CD14-positive monocyte (primary cell): ENCODE measurements at regions not wholly inside any gene's neighbourhood (a gene's known extent, or its start where the extent isn't known, plus 50 kb on each side); places are given as distances from the start of the nearest gene placed in this dataset.

Experiments
- DNase-seq, 3 donors: peaks; one replicate each; pipeline ENCODE4 v3.0.0-alpha.2; 2011 to 2022
- H2AFZ ChIP-seq: 2 replicates; pipeline ENCODE4 v1.6.0; 2012; ENCODE audit warnings: mild to moderate bottlenecking, low read depth, low read length, inconsistent platforms; ENCODE audit not compliant: insufficient read depth, poor library complexity, severe bottlenecking
- H3K27ac ChIP-seq, 2 donors: 1 replicate in 1 of 2; 2 replicates in 1 of 2; pipeline ENCODE4 v1.5.1; 2012 to 2013; ENCODE audit warnings: low read length in 2 of 2, control low read depth in 1 of 2, inconsistent platforms in 1 of 2, low read depth in 1 of 2, mild to moderate bottlenecking in 1 of 2
- H3K27me3 ChIP-seq, 2 donors: one replicate each; pipeline versions ENCODE4 v1.6.0 to v1.6.1; 2011 to 2013; ENCODE audit warnings: low read length in 2 of 2; ENCODE audit not compliant: control insufficient read depth in 2 of 2, insufficient read depth in 2 of 2
- H3K36me3 ChIP-seq, 2 donors: replicated peaks in 1 of 2; 1 replicate in 1 of 2; 2 replicates in 1 of 2; pipeline versions ENCODE4 v1.5.1 to v1.6.1; 2012 to 2013; ENCODE audit warnings: low read length in 2 of 2, control low read depth in 1 of 2, inconsistent platforms in 1 of 2, mild to moderate bottlenecking in 1 of 2; ENCODE audit not compliant: insufficient read depth in 2 of 2, control insufficient read depth in 1 of 2
- H3K4me1 ChIP-seq, 2 donors: 1 replicate in 1 of 2; 2 replicates in 1 of 2; pipeline versions ENCODE4 v1.5.1 to v1.6.1; 2012 to 2013; ENCODE audit warnings: low read length in 2 of 2, control low read depth in 1 of 2, inconsistent platforms in 1 of 2, mild to moderate bottlenecking in 1 of 2, moderate library complexity in 1 of 2; ENCODE audit not compliant: insufficient read depth in 2 of 2, control insufficient read depth in 1 of 2
- H3K4me2 ChIP-seq: replicated peaks from 2 replicates; pipeline ENCODE3; 2012; ENCODE audit warnings: low read length, moderate library complexity, mild to moderate bottlenecking; ENCODE audit not compliant: poor library complexity, severe bottlenecking; ENCODE audit errors: extremely low read depth
- H3K4me3 ChIP-seq, 3 experiments: fragments of 200-600 bp in 1 of 3; sonication (generic) in 1 of 3; replicated peaks in 1 of 3; 1 replicate in 2 of 3; 2 replicates in 1 of 3; pipeline ENCODE4 v1.5.1; 2011 to 2013; ENCODE audit warnings: low read length in 3 of 3, mild to moderate bottlenecking in 3 of 3, control low read depth in 2 of 3, low read depth in 2 of 3, inconsistent platforms in 1 of 3, moderate library complexity in 1 of 3
- H3K79me2 ChIP-seq: 2 replicates; pipeline ENCODE4 v1.6.0; 2012; ENCODE audit warnings: mild to moderate bottlenecking, control low read depth, inconsistent platforms, low read length, moderate library complexity; ENCODE audit not compliant: insufficient read depth
- H3K9ac ChIP-seq: 2 replicates; pipeline ENCODE4 v1.6.0; 2017; ENCODE audit warnings: low read length, mild to moderate bottlenecking; ENCODE audit not compliant: insufficient read depth, poor library complexity, severe bottlenecking
- H3K9me3 ChIP-seq, 2 donors: replicated peaks in 1 of 2; 1 replicate in 1 of 2; 2 replicates in 1 of 2; pipeline versions ENCODE4 v1.5.1 to v1.6.1; 2012 to 2013; ENCODE audit warnings: low read length in 2 of 2, control low read depth in 1 of 2; ENCODE audit not compliant: control insufficient read depth in 1 of 2, insufficient read depth in 1 of 2
- H4K20me1 ChIP-seq: 2 replicates; pipeline ENCODE4 v1.6.0; 2012; ENCODE audit warnings: mild to moderate bottlenecking, low read length, control low read depth, moderate library complexity; ENCODE audit not compliant: insufficient read depth
- H3K27ac Mint-ChIP-seq, 7 donors: one replicate each; pipeline ENCODE4 v1.8.0; 2020; ENCODE audit warnings: mild to moderate bottlenecking in 7 of 7, mixed read lengths in 7 of 7, moderate library complexity in 6 of 7, inconsistent platforms in 2 of 7
- H3K27me3 Mint-ChIP-seq, 3 donors: one replicate each; pipeline ENCODE4 v1.8.0; 2021 to 2022; ENCODE audit warnings: low read depth in 3 of 3, mild to moderate bottlenecking in 3 of 3, mixed read lengths in 3 of 3, moderate library complexity in 3 of 3, inconsistent platforms in 1 of 3
- H3K36me3 Mint-ChIP-seq, 2 donors: one replicate each; pipeline ENCODE4 v1.8.0; 2020; ENCODE audit warnings: mixed read lengths in 2 of 2, inconsistent platforms in 1 of 2, mild to moderate bottlenecking in 1 of 2
- H3K4me1 Mint-ChIP-seq: one replicate; pipeline ENCODE4 v1.8.0; 2020; ENCODE audit warnings: mild to moderate bottlenecking, mixed read lengths
- H3K4me3 Mint-ChIP-seq, 2 donors: one replicate each; pipeline ENCODE4 v1.8.0; 2020; ENCODE audit warnings: mild to moderate bottlenecking in 2 of 2, mixed read lengths in 2 of 2, moderate library complexity in 1 of 2
- H3K9me3 Mint-ChIP-seq, 7 donors: one replicate each; pipeline ENCODE4 v1.8.0; 2020 to 2022; ENCODE audit warnings: mixed read lengths in 7 of 7, mild to moderate bottlenecking in 6 of 7, moderate library complexity in 6 of 7, inconsistent platforms in 2 of 7
- WGBS: methylation state at CpG from one replicate; pipeline ENCODE4 v1.1.5; 2013; ENCODE audit warnings: missing lambda C conversion rate; ENCODE audit not compliant: insufficient coverage; 5-methylcytosine and 5-hydroxymethylcytosine counted together
- intact Hi-C, 2 donors: fragments of 100-400 bp; cut with micrococcal nuclease; formaldehyde crosslinking; loops; one replicate each; pipeline versions ENCODE4 v1.15.0 to v1.15.1; 2023
- TF ChIP-seq, protein P1 (sequence below): fragments of 200-600 bp; IDR thresholded peaks from one replicate; pipeline ENCODE4 v1.8.0; 2022; ENCODE audit warnings: antibody characterized with exemption, mild to moderate bottlenecking

GRCh38 chr18:14905350-14905749 is 157.4 kb downstream of the ANKRD30B start:
- Histone ChIP-seq H3K36me3 (no peaks in the 10 kb centered on the region), H3K4me3 (no peak overlapping the region), H3K9ac (no peak overlapping the region), H3K9me3 (peaks cover 9 to 22% of the 10 kb centered on the region in 2 donors), H3K27me3 (no peaks in the 10 kb centered on the region), H2AFZ (no peak overlapping the region), H3K79me2 (no peaks in the 10 kb centered on the region), H3K4me2 (no peak overlapping the region), H3K4me1 (no peaks in the 10 kb centered on the region), H3K27ac (no peak overlapping the region), H4K20me1 (no peaks in the 10 kb centered on the region)
- H3K4me3 Mint-ChIP-seq: no peak overlapping the region
- TF ChIP-seq, protein P1, sequence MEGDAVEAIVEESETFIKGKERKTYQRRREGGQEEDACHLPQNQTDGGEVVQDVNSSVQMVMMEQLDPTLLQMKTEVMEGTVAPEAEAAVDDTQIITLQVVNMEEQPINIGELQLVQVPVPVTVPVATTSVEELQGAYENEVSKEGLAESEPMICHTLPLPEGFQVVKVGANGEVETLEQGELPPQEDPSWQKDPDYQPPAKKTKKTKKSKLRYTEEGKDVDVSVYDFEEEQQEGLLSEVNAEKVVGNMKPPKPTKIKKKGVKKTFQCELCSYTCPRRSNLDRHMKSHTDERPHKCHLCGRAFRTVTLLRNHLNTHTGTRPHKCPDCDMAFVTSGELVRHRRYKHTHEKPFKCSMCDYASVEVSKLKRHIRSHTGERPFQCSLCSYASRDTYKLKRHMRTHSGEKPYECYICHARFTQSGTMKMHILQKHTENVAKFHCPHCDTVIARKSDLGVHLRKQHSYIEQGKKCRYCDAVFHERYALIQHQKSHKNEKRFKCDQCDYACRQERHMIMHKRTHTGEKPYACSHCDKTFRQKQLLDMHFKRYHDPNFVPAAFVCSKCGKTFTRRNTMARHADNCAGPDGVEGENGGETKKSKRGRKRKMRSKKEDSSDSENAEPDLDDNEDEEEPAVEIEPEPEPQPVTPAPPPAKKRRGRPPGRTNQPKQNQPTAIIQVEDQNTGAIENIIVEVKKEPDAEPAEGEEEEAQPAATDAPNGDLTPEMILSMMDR: no peak
- H3K27ac Mint-ChIP-seq: no peak overlapping the region
- intact Hi-C loops: no loop called here
- no peaks in the 10 kb centered on the region for H3K36me3 Mint-ChIP-seq
- H3K27me3 Mint-ChIP-seq: peaks cover 0 to 4% (median 0%) of the 10 kb centered on the region in 3 donors
- H3K4me1 Mint-ChIP-seq: no peaks in the 10 kb centered on the region
- peaks cover 4 to 20% (median 14%) of the 10 kb centered on the region in 7 donors for H3K9me3 Mint-ChIP-seq
- DNase-seq: no peak

GRCh38 chr18:14905979-14906378 is 158.0 kb downstream of the ANKRD30B start:
- no peak for DNase-seq
- H3K36me3 Mint-ChIP-seq: no peaks in the 10 kb centered on the region
- Histone ChIP-seq H3K27ac (no peak overlapping the region), H2AFZ (no peak overlapping the region), H3K36me3 (no peaks in the 10 kb centered on the region), H3K79me2 (no peaks in the 10 kb centered on the region), H3K27me3 (no peaks in the 10 kb centered on the region), H3K9ac (no peak overlapping the region), H4K20me1 (no peaks in the 10 kb centered on the region), H3K4me3 (no peak overlapping the region), H3K9me3 (peaks cover 9 to 22% of the 10 kb centered on the region in 2 donors), H3K4me1 (no peaks in the 10 kb centered on the region), H3K4me2 (no peak overlapping the region)
- H3K9me3 Mint-ChIP-seq: peaks cover 4 to 20% (median 14%) of the 10 kb centered on the region in 7 donors
- WGBS: no CpG with 5 or more reads among the region's 1 CpG
- H3K4me3 Mint-ChIP-seq: no peak overlapping the region
- H3K27me3 Mint-ChIP-seq: peaks cover 0 to 4% (median 0%) of the 10 kb centered on the region in 3 donors
- TF ChIP-seq, protein P1: no peak
- no peaks in the 10 kb centered on the region for H3K4me1 Mint-ChIP-seq
- intact Hi-C loops: no loop called here
- H3K27ac Mint-ChIP-seq: no peak overlapping the region
